Tibial artery (tissue), 4 donors: ENCODE measurements at regions not wholly inside any gene's neighbourhood (a gene's known extent, or its start where the extent isn't known, plus 50 kb on each side); places are given as distances from the start of the nearest gene placed in this dataset.
A peak's percentile ranks its signal among the peaks of the same experiment; 100 is the strongest.

Source experiments
- DNase-seq, 2 donors: peaks; one replicate each; pipeline ENCODE4 v3.0.0-alpha.2; 2019
- H3K27ac ChIP-seq, 2 donors: fragments of 200-600 bp; sonication (generic) in 1 of 2; 1 replicate in 1 of 2; 2 replicates in 1 of 2; pipeline ENCODE4 v1.5.1; 2018 to 2019; ENCODE audit warnings: mild to moderate bottlenecking in 1 of 2
- H3K27me3 ChIP-seq, 2 donors: fragments of 200-600 bp; sonication (generic) in 1 of 2; one replicate each; pipeline versions ENCODE4 v1.5.1 to v1.6.0; 2016 to 2019
- H3K36me3 ChIP-seq, 3 donors: fragments of 200-600 bp; sonication (generic) in 2 of 3; one replicate each; pipeline ENCODE4 v1.5.1; 2016 to 2019; ENCODE audit warnings: mild to moderate bottlenecking in 2 of 3
- H3K4me1 ChIP-seq, 4 donors: fragments of 200-600 bp; sonication (generic) in 2 of 4; 1 replicate in 3 of 4; 2 replicates in 1 of 4; pipeline ENCODE4 v1.5.1; 2016 to 2019
- H3K4me3 ChIP-seq, 2 donors: fragments of 200-600 bp; sonication (generic) in 1 of 2; 1 replicate in 1 of 2; 2 replicates in 1 of 2; pipeline ENCODE4 v1.5.1; 2018 to 2019; ENCODE audit warnings: mild to moderate bottlenecking in 2 of 2
- H3K9me3 ChIP-seq, 3 donors: fragments of 200-600 bp; sonication (generic) in 1 of 3; one replicate each; pipeline ENCODE4 v1.5.1; 2016 to 2019
- CTCF ChIP-seq, 2 experiments: fragments of 200-600 bp in 1 of 2; fragments of 450-650 bp in 1 of 2; IDR thresholded peaks; one replicate each; pipeline ENCODE4 v1.5.1; 2017 to 2019; ENCODE audit warnings: antibody characterized with exemption in 2 of 2, mild to moderate bottlenecking in 1 of 2, moderate library complexity in 1 of 2
- intact Hi-C: fragments of 100-400 bp; cut with DNase I; formaldehyde crosslinking; loops from one replicate; pipeline ENCODE4 v1.15.0; 2023; ENCODE audit warnings: low total_unique reads

- no peak for TF ChIP-seq CTCF (IDR thresholded peaks at IDR 0.05)
- H3K4me1 ChIP-seq = no peaks in the 10 kb centered on the region
- DNase-seq = no peak
- intact Hi-C loops = no loop called here
- H3K27me3 ChIP-seq = no peaks in the 10 kb centered on the region
- no peaks in the 10 kb centered on the region for H3K9me3 ChIP-seq
- no peak overlapping the region for H3K4me3 ChIP-seq
- no peaks in the 10 kb centered on the region for H3K36me3 ChIP-seq
- H3K27ac ChIP-seq = no peak overlapping the region
Observed at GRCh38 chr3:18752273-18752934, 327.3 kb upstream of the SATB1 start.

- TF ChIP-seq CTCF (IDR thresholded peaks at IDR 0.05) = no peak
- no peak overlapping the region for H3K4me3 ChIP-seq
- intact Hi-C loops = no loop called here
- H3K4me1 ChIP-seq = no peaks in the 10 kb centered on the region
- H3K27me3 ChIP-seq = no peaks in the 10 kb centered on the region
- H3K36me3 ChIP-seq = no peaks in the 10 kb centered on the region
- no peak overlapping the region for H3K27ac ChIP-seq
- H3K9me3 ChIP-seq = no peaks in the 10 kb centered on the region
- DNase-seq = no peak
Observed at GRCh38 chr3:18751514-18751913, 326.4 kb upstream of the SATB1 start.

GRCh38 chr3:18747383-18747782 lies 322.2 kb upstream of the SATB1 start:
- H3K36me3 ChIP-seq = no peaks in the 10 kb centered on the region
- H3K27me3 ChIP-seq = no peaks in the 10 kb centered on the region
- no peak overlapping the region for H3K27ac ChIP-seq
- H3K9me3 ChIP-seq = no peaks in the 10 kb centered on the region
- no peak for TF ChIP-seq CTCF (IDR thresholded peaks at IDR 0.05)
- peak in 1 of 2 donors; percentile 34 for DNase-seq
- no peaks in the 10 kb centered on the region for H3K4me1 ChIP-seq
- intact Hi-C loops = no loop called here
- H3K4me3 ChIP-seq = no peak overlapping the region

DNA sequence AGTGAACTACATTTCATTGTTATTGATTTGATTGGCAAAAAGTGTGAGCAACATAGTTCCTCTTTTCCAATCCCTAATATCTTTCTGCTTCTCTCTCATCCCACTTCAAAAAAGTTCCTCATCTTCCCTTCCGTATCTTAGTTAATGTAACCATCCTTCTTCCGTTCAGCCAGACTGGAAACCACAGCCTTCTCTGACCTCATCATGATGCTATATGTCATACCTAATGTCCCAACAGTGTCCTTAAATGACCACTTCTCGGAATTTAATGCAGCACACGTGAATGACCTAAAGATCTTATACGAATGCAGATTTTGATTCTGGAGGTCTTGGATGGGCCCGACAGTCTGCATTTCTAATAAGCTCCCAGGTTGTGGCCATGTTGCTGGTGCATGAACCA lies 320.3 kb upstream of the SATB1 start:
- peak in 1 of 2 donors; percentile 31 for DNase-seq
- no peak for TF ChIP-seq CTCF (IDR thresholded peaks at IDR 0.05)
- Histone ChIP-seq H3K36me3 (no peaks in the 10 kb centered on the region), H3K4me3 (no peak overlapping the region), H3K4me1 (no peaks in the 10 kb centered on the region), H3K9me3 (no peaks in the 10 kb centered on the region), H3K27me3 (no peaks in the 10 kb centered on the region), H3K27ac (no peak overlapping the region)
- intact Hi-C loops = no loop called here

- no peak for TF ChIP-seq CTCF (IDR thresholded peaks at IDR 0.05)
- H3K27me3 ChIP-seq = no peaks in the 10 kb centered on the region
- no peak for DNase-seq
- intact Hi-C loops = no loop called here
- no peaks in the 10 kb centered on the region for H3K36me3 ChIP-seq
- no peak overlapping the region for H3K27ac ChIP-seq
- no peaks in the 10 kb centered on the region for H3K9me3 ChIP-seq
- no peak overlapping the region for H3K4me3 ChIP-seq
- no peaks in the 10 kb centered on the region for H3K4me1 ChIP-seq
Observed at GRCh38 chr3:18744472-18744871, 319.3 kb upstream of the SATB1 start.

DNA sequence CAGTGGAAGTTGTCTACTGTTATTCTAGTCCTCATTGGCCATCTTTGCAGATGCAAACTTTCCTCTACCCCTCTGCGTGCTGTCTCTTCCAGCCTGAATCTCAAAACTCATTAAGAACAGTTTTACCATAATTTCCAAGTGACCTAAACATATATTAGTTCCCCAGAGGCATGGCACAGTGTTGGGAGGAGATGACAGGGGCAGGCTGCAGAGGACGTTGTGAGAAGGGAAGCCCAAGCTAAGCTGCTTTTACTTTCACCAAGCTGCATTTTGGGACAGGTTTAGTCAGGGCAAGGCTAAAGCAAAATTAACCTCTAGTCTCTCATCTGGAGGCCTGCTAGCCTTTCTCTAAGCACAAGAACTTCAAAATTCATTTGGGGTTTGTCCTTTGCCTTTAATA lies 318.6 kb upstream of the SATB1 start:
- no peaks in the 10 kb centered on the region for H3K9me3 ChIP-seq
- H3K4me1 ChIP-seq = no peaks in the 10 kb centered on the region
- no peaks in the 10 kb centered on the region for H3K27me3 ChIP-seq
- H3K27ac ChIP-seq = no peak overlapping the region
- no peak for DNase-seq
- no peak for TF ChIP-seq CTCF (IDR thresholded peaks at IDR 0.05)
- no peak overlapping the region for H3K4me3 ChIP-seq
- H3K36me3 ChIP-seq = no peaks in the 10 kb centered on the region
- intact Hi-C loops = no loop called here
